ENCODE measurements at regions not wholly inside any gene's neighbourhood (a gene's known extent, or its start where the extent isn't known, plus 50 kb on each side); places are given as distances from the start of the nearest gene placed in this dataset.
"Not testable (repeated sequence)": the region's sequence is repeated elsewhere in the genome, so short reads cannot be mapped to it uniquely, and the experiment has no call there.

DNA sequence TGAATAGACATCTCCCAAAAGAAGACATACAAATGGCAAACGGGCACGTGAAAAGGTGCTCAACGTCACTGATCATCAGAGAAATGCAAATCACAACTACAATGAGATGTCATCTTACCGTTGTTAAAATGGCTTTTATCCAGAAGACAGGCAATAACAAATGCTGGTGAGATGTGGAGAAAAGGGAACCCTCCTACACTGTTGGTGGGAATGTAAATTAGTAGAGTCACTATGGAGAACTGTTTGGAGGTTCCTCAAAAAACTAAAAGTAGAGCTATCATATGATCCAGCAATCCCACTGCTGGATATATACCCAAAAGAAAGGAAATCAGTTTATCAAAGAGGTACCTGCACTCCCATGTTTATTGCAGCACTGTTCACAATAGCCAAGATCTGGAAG is 193.1 kb upstream of the ARID1B start:
- TF ChIP-seq, protein P1, sequence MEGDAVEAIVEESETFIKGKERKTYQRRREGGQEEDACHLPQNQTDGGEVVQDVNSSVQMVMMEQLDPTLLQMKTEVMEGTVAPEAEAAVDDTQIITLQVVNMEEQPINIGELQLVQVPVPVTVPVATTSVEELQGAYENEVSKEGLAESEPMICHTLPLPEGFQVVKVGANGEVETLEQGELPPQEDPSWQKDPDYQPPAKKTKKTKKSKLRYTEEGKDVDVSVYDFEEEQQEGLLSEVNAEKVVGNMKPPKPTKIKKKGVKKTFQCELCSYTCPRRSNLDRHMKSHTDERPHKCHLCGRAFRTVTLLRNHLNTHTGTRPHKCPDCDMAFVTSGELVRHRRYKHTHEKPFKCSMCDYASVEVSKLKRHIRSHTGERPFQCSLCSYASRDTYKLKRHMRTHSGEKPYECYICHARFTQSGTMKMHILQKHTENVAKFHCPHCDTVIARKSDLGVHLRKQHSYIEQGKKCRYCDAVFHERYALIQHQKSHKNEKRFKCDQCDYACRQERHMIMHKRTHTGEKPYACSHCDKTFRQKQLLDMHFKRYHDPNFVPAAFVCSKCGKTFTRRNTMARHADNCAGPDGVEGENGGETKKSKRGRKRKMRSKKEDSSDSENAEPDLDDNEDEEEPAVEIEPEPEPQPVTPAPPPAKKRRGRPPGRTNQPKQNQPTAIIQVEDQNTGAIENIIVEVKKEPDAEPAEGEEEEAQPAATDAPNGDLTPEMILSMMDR (IDR thresholded peaks at IDR 0.05) = not testable (repeated sequence)
- TF ChIP-seq POLR2A (IDR thresholded peaks at IDR 0.05) = not testable (repeated sequence)

Data from sigmoid colon (tissue), 3 donors.